ENCODE measurements at regions not wholly inside any gene's neighbourhood (a gene's known extent, or its start where the extent isn't known, plus 50 kb on each side); places are given as distances from the start of the nearest gene placed in this dataset.
"Not testable (repeated sequence)": the region's sequence is repeated elsewhere in the genome, so short reads cannot be mapped to it uniquely, and the experiment has no call there.

- no peak for DNase-seq
Observed at GRCh38 chr17:71765437-71765836, 355.4 kb upstream of the SOX9 start.

- no peak for DNase-seq
Observed at GRCh38 chr17:71769850-71770249, 351.0 kb upstream of the SOX9 start.

- no peak for DNase-seq
Observed at GRCh38 chr17:71777048-71777640, 343.7 kb upstream of the SOX9 start.

- no peak for DNase-seq
Observed at GRCh38 chr17:71779482-71779881, 341.3 kb upstream of the SOX9 start.

GRCh38 chr17:71780596-71780995 lies 340.2 kb upstream of the SOX9 start:
- DNase-seq, result no peak

- not testable (repeated sequence) for DNase-seq
Observed at GRCh38 chr17:71782021-71782420, 338.8 kb upstream of the SOX9 start.

GRCh38 chr17:71790791-71791190 lies 330.0 kb upstream of the SOX9 start:
- no peak for DNase-seq

- no peak for DNase-seq
Observed at GRCh38 chr17:71791311-71791710, 329.5 kb upstream of the SOX9 start.

GRCh38 chr17:71792966-71793365 lies 327.9 kb upstream of the SOX9 start:
- DNase-seq, result no peak

GRCh38 chr17:71793518-71793917 lies 327.3 kb upstream of the SOX9 start:
- DNase-seq, result no peak

GRCh38 chr17:71798701-71799100 lies 322.1 kb upstream of the SOX9 start:
- DNase-seq, result no peak

GRCh38 chr17:71799657-71800056 lies 321.2 kb upstream of the SOX9 start:
- no peak for DNase-seq

GRCh38 chr17:71801301-71801700 lies 319.5 kb upstream of the SOX9 start:
- DNase-seq, result no peak

- no peak for DNase-seq
Observed at GRCh38 chr17:71802663-71803062, 318.2 kb upstream of the SOX9 start.

- no peak for DNase-seq
Observed at GRCh38 chr17:71803656-71804284, 317.1 kb upstream of the SOX9 start.

GRCh38 chr17:71809537-71809936 lies 311.3 kb upstream of the SOX9 start:
- DNase-seq, result no peak

GRCh38 chr17:71813861-71814260 lies 307.0 kb upstream of the SOX9 start:
- DNase-seq, result not testable (repeated sequence)

GRCh38 chr17:71821511-71821910 lies 299.3 kb upstream of the SOX9 start:
- no peak for DNase-seq

- DNase-seq, result no peak
Observed at GRCh38 chr17:71824671-71825070, 296.1 kb upstream of the SOX9 start.

- no peak for DNase-seq
Observed at GRCh38 chr17:71825687-71826086, 295.1 kb upstream of the SOX9 start.

GRCh38 chr17:71828182-71828596 lies 292.6 kb upstream of the SOX9 start:
- no peak for DNase-seq

GRCh38 chr17:71830866-71831265 lies 290.0 kb upstream of the SOX9 start:
- DNase-seq, result no peak

- no peak for DNase-seq
Observed at GRCh38 chr17:71842986-71843385, 277.8 kb upstream of the SOX9 start.

- no peak for DNase-seq
Observed at GRCh38 chr17:71845337-71845736, 275.5 kb upstream of the SOX9 start.

GRCh38 chr17:71846561-71847110 lies 274.2 kb upstream of the SOX9 start:
- no peak for DNase-seq

Measured in activated T-cell treated with anti-CD3 and anti-CD28 coated beads, Interleukin-2, amount 50 U/mL, for 48 hours (primary cell).